Choroid plexus epithelial cell (primary cell): ENCODE measurements at regions not wholly inside any gene's neighbourhood (a gene's known extent, or its start where the extent isn't known, plus 50 kb on each side); places are given as distances from the start of the nearest gene placed in this dataset.
A peak's percentile ranks its signal among the peaks of the same experiment; 100 is the strongest.
"Not testable (repeated sequence)": the region's sequence is repeated elsewhere in the genome, so short reads cannot be mapped to it uniquely, and the experiment has no call there.

ENCODE experiments used
- DNase-seq: peaks from one replicate; pipeline ENCODE4 v3.0.0-alpha.2; 2010; ENCODE audit warnings: low read depth
- H3K4me3 ChIP-seq: 2 replicates; pipeline ENCODE4 v1.5.1; 2011; ENCODE audit warnings: low read depth, mild to moderate bottlenecking, control low read depth, low read length, moderate library complexity
- TF ChIP-seq, protein P1 (sequence below): conservative IDR thresholded peaks from 2 replicates; pipeline ENCODE4 v1.5.1; 2011; ENCODE audit warnings: low read depth, mild to moderate bottlenecking, control low read depth, inconsistent platforms, low read length, moderate library complexity

DNA sequence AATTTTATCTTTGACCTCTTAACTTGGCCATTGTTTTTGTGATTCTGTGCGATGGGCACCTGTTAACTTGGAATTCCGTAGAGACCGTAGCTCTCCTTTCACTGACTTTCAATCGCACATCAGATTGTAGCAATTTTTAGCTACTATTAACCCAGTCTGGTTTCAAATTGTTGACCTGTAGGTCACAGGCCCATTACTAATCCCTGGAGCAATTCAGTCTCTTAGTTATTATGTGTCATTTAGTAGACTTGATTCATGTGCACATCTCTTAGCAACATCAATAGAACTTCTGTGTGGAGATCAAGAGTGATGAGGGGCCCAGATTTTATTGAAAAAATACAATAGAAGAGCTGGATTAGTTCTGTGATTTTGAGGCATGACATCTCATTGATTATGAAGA lies 549.6 kb upstream of the SLC10A2 start:
- TF ChIP-seq, protein P1, sequence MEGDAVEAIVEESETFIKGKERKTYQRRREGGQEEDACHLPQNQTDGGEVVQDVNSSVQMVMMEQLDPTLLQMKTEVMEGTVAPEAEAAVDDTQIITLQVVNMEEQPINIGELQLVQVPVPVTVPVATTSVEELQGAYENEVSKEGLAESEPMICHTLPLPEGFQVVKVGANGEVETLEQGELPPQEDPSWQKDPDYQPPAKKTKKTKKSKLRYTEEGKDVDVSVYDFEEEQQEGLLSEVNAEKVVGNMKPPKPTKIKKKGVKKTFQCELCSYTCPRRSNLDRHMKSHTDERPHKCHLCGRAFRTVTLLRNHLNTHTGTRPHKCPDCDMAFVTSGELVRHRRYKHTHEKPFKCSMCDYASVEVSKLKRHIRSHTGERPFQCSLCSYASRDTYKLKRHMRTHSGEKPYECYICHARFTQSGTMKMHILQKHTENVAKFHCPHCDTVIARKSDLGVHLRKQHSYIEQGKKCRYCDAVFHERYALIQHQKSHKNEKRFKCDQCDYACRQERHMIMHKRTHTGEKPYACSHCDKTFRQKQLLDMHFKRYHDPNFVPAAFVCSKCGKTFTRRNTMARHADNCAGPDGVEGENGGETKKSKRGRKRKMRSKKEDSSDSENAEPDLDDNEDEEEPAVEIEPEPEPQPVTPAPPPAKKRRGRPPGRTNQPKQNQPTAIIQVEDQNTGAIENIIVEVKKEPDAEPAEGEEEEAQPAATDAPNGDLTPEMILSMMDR: no peak
- no peak overlapping the region for H3K4me3 ChIP-seq
- DNase-seq: no peak

DNA sequence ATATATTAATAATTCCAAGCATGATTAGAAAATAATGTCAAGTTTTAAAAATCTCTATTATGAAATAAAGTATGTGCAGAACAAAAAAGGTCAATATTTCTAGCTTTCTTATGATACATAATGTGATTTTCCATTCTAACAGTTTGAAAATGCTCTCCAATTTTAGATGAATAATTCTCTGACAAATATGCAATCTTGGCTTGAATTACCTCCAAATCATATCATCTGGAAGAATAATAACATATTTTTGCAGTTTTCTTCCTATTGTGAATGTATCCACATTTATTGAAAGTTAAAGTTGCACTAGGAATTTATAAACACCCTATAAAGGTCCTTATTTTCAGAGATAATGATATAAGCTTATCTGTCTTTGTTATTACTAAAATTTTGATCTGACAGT lies 548.5 kb upstream of the SLC10A2 start:
- H3K4me3 ChIP-seq: no peak overlapping the region
- TF ChIP-seq, protein P1: no peak
- no peak for DNase-seq

DNA sequence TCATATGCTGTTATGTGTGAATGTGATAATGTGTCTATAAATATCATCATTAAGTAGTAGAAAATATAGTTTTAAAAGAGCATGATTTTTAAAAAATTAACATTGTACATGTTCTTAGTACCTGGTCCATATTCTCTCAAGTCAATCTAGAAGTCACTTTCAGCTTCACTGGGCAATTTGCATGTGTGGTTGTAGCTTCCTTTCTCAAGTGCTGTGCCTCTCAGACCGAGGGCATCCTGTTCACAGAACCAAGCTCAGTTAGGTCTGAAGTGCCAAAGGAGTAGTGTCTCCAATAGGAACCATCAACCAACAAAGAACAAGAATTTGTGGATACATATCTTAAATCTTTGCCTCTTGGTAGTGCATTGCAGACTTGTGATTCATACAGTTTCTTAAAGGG lies 541.8 kb upstream of the SLC10A2 start:
- H3K4me3 ChIP-seq: no peak overlapping the region
- TF ChIP-seq, protein P1: no peak
- DNase-seq: no peak

DNA sequence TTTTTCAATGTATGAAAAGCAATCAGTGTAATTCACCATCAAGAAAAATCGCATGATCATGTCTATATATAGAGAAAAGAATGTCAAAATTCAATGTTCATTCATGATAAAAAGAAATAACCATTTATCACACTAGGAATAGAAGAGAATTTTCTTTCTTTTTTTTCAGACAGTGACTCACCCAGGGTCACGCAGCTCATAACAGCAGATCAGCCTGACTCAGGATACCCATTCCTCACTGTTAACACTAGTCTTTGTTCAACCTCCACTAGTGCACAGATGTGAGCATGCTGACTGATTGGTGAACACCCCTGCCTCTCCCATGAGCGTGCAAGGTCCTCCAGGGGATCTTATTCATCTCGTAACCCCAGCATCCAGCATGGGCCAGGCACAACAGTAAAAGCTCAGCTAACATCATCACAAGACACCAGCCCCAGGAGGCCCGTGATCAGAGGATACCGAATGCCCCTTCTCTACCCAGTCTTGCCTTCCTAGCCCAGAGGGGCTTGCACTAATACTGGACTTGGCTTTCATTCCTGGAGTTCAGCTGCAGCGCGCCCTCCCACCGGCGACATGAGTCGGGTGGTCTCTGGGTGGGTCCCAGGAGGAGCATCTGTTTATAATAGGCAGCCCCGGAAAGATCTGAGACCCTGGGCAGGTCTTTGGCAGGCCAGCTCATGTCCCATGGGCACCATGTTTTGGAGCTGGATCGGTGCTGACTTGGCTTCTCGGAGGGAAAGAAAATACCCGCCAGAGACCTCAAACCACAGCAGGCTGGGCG lies 539.5 kb upstream of the SLC10A2 start:
- peak; percentile 5 for DNase-seq
- TF ChIP-seq, protein P1: no peak
- H3K4me3 ChIP-seq: no peak overlapping the region

DNA sequence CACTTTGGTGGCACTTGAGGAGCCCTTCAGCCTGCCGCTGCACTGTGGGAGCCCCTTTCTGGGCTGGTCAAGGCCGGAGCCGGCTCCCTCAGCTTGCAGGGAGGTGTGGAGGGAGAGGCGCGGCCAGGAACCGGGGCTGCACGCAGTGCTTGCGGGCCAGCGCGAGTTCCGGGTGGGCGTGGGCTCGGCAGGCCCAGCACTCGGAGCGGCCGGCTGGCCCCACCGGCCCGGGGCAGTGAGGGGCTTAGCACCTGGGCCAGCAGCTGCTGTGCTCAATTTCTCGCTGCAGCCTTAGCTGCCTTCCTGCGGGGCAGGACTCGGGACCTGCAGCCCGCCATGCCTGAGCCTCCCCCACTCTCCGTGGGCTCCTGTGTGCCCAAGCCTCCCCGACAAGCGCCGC lies 533.7 kb upstream of the SLC10A2 start:
- not testable (repeated sequence) for H3K4me3 ChIP-seq, DNase-seq

DNA sequence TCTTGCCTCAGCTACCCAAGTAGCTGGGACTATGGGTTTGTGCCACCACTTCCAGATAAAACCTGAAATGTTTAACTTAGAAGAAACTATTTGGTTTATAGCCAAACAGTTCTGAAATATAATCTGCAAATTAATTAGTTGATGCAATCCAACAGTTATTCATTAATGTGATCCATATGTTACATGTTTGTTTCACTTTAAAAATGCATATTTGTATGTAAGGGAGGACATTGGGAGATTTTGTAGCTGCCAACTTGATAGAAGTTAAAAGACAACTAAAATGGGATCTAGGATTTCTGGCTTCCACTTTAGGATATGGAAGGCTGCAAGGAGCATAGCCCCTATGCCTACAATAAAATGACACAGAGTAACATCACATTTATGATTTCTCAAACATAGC lies 532.5 kb upstream of the SLC10A2 start:
- H3K4me3 ChIP-seq: no peak overlapping the region
- DNase-seq: no peak
- TF ChIP-seq, protein P1: no peak

DNA sequence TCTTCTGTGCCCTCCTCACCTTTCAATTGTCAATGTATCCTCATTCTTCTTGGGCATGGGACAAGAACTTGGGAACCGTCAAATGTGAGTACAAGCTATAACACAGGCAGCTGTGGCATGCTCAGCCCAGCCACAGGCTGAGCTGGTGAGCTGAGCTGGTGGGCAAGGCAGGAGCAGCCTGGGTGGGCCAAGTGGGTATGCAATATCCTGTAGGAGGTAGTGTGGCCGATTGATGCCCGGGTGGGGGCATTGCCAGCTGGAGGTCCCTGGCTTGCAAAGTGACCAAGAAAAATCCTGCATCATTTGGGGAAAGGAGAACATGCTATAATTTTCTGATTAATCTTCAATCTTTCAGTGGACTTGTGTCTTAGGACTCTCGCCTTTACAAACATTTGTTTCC lies 507.2 kb upstream of the SLC10A2 start:
- no peak for DNase-seq
- TF ChIP-seq, protein P1: no peak
- H3K4me3 ChIP-seq: no peak overlapping the region
